Keratinocyte (primary cell): ENCODE measurements at regions not wholly inside any gene's neighbourhood (a gene's known extent, or its start where the extent isn't known, plus 50 kb on each side); places are given as distances from the start of the nearest gene placed in this dataset.

Source experiments
- DNase-seq: peaks from one replicate; pipeline ENCODE4 v3.0.0-alpha.2; 2011; ENCODE audit warnings: low read depth, missing footprints, low spot score
- FAIRE-seq: peaks from 2 replicates; lab custom pipeline; 2011; peaks lifted over from hg19 to GRCh38; lab: Jason Lieb, UNC
- H2AFZ ChIP-seq: 2 replicates; pipeline ENCODE4 v1.6.0; 2012; ENCODE audit warnings: low read length, control low read depth, inconsistent platforms; ENCODE audit not compliant: control insufficient read depth
- H3K27ac ChIP-seq: 2 replicates; pipeline ENCODE4 v1.5.1; 2011; ENCODE audit warnings: low read length; ENCODE audit not compliant: control insufficient read depth, insufficient read depth
- H3K27me3 ChIP-seq: 3 replicates; pipeline ENCODE4 v1.6.0; 2011; ENCODE audit warnings: low read length; ENCODE audit not compliant: control insufficient read depth, insufficient read depth; ENCODE audit errors: extremely low read depth
- H3K36me3 ChIP-seq, 2 experiments: 2 replicates in 1 of 2; 3 replicates in 1 of 2; pipeline ENCODE4 v1.5.1; 2011; ENCODE audit warnings: low read length in 2 of 2, mild to moderate bottlenecking in 1 of 2; ENCODE audit not compliant: control insufficient read depth in 2 of 2, insufficient read depth in 2 of 2; ENCODE audit errors: extremely low read depth in 1 of 2
- H3K4me1 ChIP-seq: 3 replicates; pipeline ENCODE4 v1.5.1; 2011; ENCODE audit warnings: low read length; ENCODE audit not compliant: control insufficient read depth, insufficient read depth; ENCODE audit errors: extremely low read depth
- H3K4me2 ChIP-seq: 3 replicates; pipeline ENCODE4 v1.6.0; 2011; ENCODE audit warnings: low read depth, low read length; ENCODE audit not compliant: control insufficient read depth, insufficient read depth; ENCODE audit errors: extremely low read depth
- H3K4me3 ChIP-seq, 3 experiments: fragments of 200-600 bp in 1 of 3; sonication (generic) in 1 of 3; 2 replicates in 2 of 3; 3 replicates in 1 of 3; pipeline ENCODE4 v1.5.1; 2011 to 2016; ENCODE audit warnings: low read length in 3 of 3, mild to moderate bottlenecking in 3 of 3, control low read depth in 2 of 3, inconsistent platforms in 1 of 3, low read depth in 1 of 3, mixed read lengths in 1 of 3, mixed run types in 1 of 3, moderate library complexity in 1 of 3; ENCODE audit not compliant: control insufficient read depth in 2 of 3, insufficient read depth in 2 of 3; ENCODE audit errors: extremely low read depth in 1 of 3
- H3K79me2 ChIP-seq: 2 replicates; pipeline ENCODE4 v1.6.0; 2012; ENCODE audit warnings: low read length; ENCODE audit not compliant: control insufficient read depth, insufficient read depth
- H3K9ac ChIP-seq: 3 replicates; pipeline ENCODE4 v1.6.0; 2011; ENCODE audit warnings: low read length; ENCODE audit not compliant: control insufficient read depth, insufficient read depth; ENCODE audit errors: extremely low read depth
- H3K9me1 ChIP-seq: 3 replicates; pipeline ENCODE4 v1.6.0; 2011; ENCODE audit warnings: low read length; ENCODE audit not compliant: control insufficient read depth, insufficient read depth; ENCODE audit errors: extremely low read depth
- H3K9me3 ChIP-seq: 2 replicates; pipeline ENCODE4 v1.5.1; 2012; ENCODE audit warnings: low read depth, low read length; ENCODE audit not compliant: control insufficient read depth
- H4K20me1 ChIP-seq: 3 replicates; pipeline ENCODE4 v1.6.0; 2011; ENCODE audit warnings: low read length; ENCODE audit not compliant: control insufficient read depth, insufficient read depth; ENCODE audit errors: extremely low read depth
- CTCF ChIP-seq, 3 experiments: IDR thresholded peaks in 1 of 3; conservative IDR thresholded peaks in 1 of 3; optimal IDR thresholded peaks in 1 of 3; 2 replicates in 2 of 3; 3 replicates in 1 of 3; pipeline versions ENCODE3 to v1.5.1; 2011; ENCODE audit warnings: low read length in 3 of 3, mild to moderate bottlenecking in 3 of 3, moderate library complexity in 2 of 3, control low read depth in 1 of 3, inconsistent platforms in 1 of 3; ENCODE audit not compliant: insufficient read depth in 2 of 3; ENCODE audit errors: extremely low read depth in 1 of 3
- EZH2 ChIP-seq: IDR thresholded peaks from one replicate; pipeline ENCODE4 v1.6.1; 2012; ENCODE audit warnings: inconsistent platforms, mild to moderate bottlenecking, low read length, moderate library complexity
- dilution Hi-C: fragments of 300-500 bp; cut with MboI; formaldehyde crosslinking; loops from one replicate; pipeline ENCODE4 v1.7.0; 2020; ENCODE audit warnings: low sequenced_read_pairs; ENCODE audit not compliant: extremely low pct_ligation_motif_present

GRCh38 chr1:238681021-238681420 is 705.3 kb upstream of the CHRM3 start:
- Histone ChIP-seq H4K20me1 (no peaks in the 10 kb centered on the region), H3K4me2 (no peak overlapping the region), H3K36me3 (no peaks in the 10 kb centered on the region), H3K9ac (no peak overlapping the region), H2AFZ (no peak overlapping the region), H3K4me1 (no peaks in the 10 kb centered on the region), H3K27ac (no peak overlapping the region), H3K9me1 (no peaks in the 10 kb centered on the region), H3K79me2 (no peaks in the 10 kb centered on the region), H3K27me3 (no peaks in the 10 kb centered on the region), H3K9me3 (no peaks in the 10 kb centered on the region), H3K4me3 (no peak overlapping the region)
- no peak for TF ChIP-seq EZH2
- no peak for TF ChIP-seq CTCF (optimal IDR thresholded peaks at IDR 0.05 in 1 of 3, IDR thresholded peaks at IDR 0.05 in 1 of 3, conservative IDR thresholded peaks at IDR 0.05 in 1 of 3; ENCODE audit: extremely low read depth in 1 of 3, insufficient read depth in 2 of 3, low read length in 3 of 3)
- dilution Hi-C loops: no loop called here
- no peak for FAIRE-seq
- DNase-seq: no peak

GRCh38 chr1:238677567-238677966 is 708.8 kb upstream of the CHRM3 start:
- Histone ChIP-seq H4K20me1 (no peaks in the 10 kb centered on the region), H3K9me1 (no peaks in the 10 kb centered on the region), H3K79me2 (no peaks in the 10 kb centered on the region), H3K4me3 (no peak overlapping the region), H3K4me1 (no peaks in the 10 kb centered on the region), H3K27ac (no peak overlapping the region), H3K9ac (no peak overlapping the region), H3K27me3 (no peaks in the 10 kb centered on the region), H3K4me2 (no peak overlapping the region), H3K36me3 (no peaks in the 10 kb centered on the region), H3K9me3 (no peaks in the 10 kb centered on the region), H2AFZ (no peak overlapping the region)
- TF ChIP-seq CTCF (optimal IDR thresholded peaks at IDR 0.05 in 1 of 3, IDR thresholded peaks at IDR 0.05 in 1 of 3, conservative IDR thresholded peaks at IDR 0.05 in 1 of 3; ENCODE audit: extremely low read depth in 1 of 3, insufficient read depth in 2 of 3, low read length in 3 of 3) (no peak), EZH2 (no peak)
- dilution Hi-C loops: no loop called here
- DNase-seq (no peak), FAIRE-seq (no peak)
